ENCODE measurements at regions not wholly inside any gene's neighbourhood (a gene's known extent, or its start where the extent isn't known, plus 50 kb on each side); places are given as distances from the start of the nearest gene placed in this dataset.

GRCh38 chr3:76266511-76266910, 481.2 kb upstream of the ZNF717 start:
- TF ChIP-seq CTCF (IDR thresholded peaks at IDR 0.05 in 4 of 5, conservative IDR thresholded peaks at IDR 0.05 in 1 of 5) (no peak), POLR2A (IDR thresholded peaks at IDR 0.05) (no peak)
